ENCODE measurements at regions not wholly inside any gene's neighbourhood (a gene's known extent, or its start where the extent isn't known, plus 50 kb on each side); places are given as distances from the start of the nearest gene placed in this dataset.

DNA sequence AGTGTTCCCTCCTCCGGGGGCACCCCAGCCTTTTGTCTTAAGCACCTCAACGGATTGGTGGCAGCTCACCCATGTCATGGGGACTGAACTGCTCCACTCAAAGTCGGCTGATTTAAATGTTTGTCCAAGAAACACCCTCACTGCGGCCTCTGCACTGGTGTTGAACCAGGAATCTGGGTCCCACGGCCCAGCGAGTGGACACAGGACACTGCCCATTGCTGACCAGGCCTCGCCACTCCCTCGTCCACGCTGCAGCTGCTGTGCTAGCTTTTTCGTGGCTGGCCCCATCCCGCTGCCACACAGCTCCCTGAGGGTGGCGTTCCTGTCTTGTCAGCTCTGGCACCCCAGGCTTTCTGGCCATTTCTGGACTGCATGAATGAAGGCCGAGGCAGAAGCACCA, 646.2 kb downstream of the BRD1 start:
- TF ChIP-seq, protein P1, sequence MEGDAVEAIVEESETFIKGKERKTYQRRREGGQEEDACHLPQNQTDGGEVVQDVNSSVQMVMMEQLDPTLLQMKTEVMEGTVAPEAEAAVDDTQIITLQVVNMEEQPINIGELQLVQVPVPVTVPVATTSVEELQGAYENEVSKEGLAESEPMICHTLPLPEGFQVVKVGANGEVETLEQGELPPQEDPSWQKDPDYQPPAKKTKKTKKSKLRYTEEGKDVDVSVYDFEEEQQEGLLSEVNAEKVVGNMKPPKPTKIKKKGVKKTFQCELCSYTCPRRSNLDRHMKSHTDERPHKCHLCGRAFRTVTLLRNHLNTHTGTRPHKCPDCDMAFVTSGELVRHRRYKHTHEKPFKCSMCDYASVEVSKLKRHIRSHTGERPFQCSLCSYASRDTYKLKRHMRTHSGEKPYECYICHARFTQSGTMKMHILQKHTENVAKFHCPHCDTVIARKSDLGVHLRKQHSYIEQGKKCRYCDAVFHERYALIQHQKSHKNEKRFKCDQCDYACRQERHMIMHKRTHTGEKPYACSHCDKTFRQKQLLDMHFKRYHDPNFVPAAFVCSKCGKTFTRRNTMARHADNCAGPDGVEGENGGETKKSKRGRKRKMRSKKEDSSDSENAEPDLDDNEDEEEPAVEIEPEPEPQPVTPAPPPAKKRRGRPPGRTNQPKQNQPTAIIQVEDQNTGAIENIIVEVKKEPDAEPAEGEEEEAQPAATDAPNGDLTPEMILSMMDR (IDR thresholded peaks at IDR 0.05; ENCODE audit: low read depth, low read length, missing control alignments) = no peak
- DNase-seq (ENCODE audit: low read depth) = no peak
- no peak overlapping the region for H3K4me3 ChIP-seq (ENCODE audit: low read depth, low read length)
- in situ Hi-C loops (cut with HindIII; ENCODE audit: low sequenced_read_pairs) = no loop called here

DNA sequence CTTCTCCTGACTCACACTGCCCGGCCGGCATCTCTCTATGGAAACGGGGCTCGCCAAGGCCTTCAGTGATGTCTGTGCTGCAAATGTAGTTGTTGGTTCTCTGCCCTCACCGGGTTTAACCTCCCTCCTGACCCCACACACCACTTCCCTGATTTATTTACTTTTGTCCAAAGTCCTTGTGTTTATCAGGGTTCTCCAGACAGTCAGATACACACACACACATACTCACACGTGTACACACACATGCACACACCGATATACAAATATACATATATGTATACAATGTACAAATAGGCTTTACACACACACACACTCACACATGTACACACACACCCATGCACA, 647.0 kb downstream of the BRD1 start:
- TF ChIP-seq, protein P1 (IDR thresholded peaks at IDR 0.05; ENCODE audit: low read depth, low read length, missing control alignments) = no peak
- no peak for DNase-seq (ENCODE audit: low read depth)
- in situ Hi-C loops (cut with HindIII; ENCODE audit: low sequenced_read_pairs) = no loop called here
- no peak overlapping the region for H3K4me3 ChIP-seq (ENCODE audit: low read depth, low read length)

DNA sequence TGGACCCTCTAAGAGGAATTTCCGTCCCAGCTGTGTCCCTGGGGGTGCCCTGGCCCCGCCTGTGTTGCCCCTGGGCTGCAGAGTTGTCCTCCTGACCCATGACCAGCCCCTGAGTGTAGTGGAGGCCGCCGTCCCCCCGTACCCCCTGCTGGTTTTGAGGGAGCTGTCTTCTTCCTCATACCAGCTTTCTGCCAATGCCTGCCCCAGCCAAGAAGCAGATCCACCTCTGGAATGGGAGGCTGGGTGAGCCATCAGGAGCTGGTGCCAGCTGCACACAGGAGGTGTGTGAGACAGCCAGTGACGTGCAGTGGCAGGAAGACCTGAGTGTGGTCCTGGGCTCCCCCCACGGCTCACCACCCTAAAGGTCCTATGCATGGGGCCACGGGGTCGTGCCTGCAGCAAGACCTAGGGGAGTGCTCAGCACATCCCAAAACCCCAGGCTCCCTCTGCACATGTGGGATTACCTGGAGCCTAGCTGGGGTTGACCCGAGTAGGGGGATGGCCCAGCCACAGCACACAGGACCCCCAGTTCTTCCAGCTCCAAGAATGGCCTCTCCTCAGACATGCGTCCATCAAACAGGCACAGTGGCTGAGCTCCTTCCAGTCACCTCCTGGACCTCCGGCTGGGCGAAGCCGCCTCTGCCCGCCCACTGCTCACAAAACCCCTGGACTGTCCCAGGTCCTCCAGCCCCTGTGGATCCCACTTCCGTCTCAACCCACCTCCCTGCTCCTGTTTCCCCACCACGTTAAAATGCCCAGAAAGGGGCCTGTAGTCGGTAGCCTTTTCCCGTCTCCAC, 647.6 kb downstream of the BRD1 start:
- H3K4me3 ChIP-seq (ENCODE audit: low read depth, low read length) = no peak overlapping the region
- no peak for DNase-seq (ENCODE audit: low read depth)
- in situ Hi-C loops (cut with HindIII; ENCODE audit: low sequenced_read_pairs) = no loop called here
- TF ChIP-seq, protein P1 (IDR thresholded peaks at IDR 0.05; ENCODE audit: low read depth, low read length, missing control alignments) = no peak

DNA sequence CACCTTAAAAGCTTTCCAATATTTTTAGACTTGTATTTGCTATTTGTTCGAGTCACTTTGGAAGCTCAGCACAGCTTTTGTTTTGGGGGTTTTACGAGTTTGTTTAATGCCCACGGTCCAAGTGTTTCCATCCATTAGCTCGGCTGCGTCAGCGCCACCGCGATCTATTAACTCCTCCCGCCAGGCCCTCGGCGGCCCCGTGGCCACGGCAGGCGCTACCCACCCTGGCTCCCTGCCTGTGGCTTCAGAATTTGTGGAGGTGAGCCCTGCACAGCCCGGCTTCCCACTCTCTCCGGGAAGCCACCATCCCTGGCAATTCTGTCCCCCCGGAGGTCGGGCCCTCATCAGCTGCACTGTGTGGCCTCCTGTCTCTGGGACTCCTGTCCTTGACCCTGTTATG, 648.5 kb downstream of the BRD1 start:
- in situ Hi-C loops (cut with HindIII; ENCODE audit: low sequenced_read_pairs) = no loop called here
- no peak for DNase-seq (ENCODE audit: low read depth)
- H3K4me3 ChIP-seq (ENCODE audit: low read depth, low read length) = no peak overlapping the region
- TF ChIP-seq, protein P1 (IDR thresholded peaks at IDR 0.05; ENCODE audit: low read depth, low read length, missing control alignments) = no peak

DNA sequence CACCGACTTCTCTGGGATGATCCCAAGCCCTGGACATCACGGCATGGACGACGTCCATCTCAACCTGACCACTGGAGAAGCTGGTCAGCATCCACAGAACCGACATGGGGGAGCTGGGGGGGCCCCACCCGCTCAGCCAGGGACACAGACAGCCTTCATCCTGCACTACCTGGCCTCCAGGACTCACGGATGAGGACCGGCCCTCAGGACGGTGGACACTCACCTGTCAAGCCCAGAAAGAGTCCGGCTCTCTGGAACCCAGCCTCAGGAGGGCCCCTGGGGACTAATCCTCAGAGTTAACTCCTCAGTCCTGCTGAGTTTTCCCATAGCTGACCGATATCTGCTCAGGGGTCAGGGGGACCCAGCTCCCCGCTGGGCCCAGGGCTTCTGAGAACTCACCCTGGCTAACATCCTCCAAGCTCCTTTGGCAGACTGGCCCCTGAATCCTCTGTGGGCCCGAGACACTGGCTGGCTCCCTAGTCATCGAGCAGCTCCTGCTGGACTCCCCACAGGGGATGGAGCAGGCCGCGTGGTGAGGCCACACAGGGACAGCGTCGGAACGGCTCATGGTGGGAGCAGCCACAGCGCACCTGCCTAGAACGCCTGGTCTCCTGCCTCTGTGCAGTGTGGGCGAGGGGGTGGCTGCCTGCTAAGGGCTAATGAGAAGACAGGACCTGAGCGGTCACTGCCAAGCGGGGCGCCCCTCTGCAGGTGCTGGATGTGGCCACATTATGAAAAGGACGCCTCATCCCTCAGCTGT, 649.2 kb downstream of the BRD1 start:
- TF ChIP-seq, protein P1 (IDR thresholded peaks at IDR 0.05; ENCODE audit: low read depth, low read length, missing control alignments) = no peak
- no peak overlapping the region for H3K4me3 ChIP-seq (ENCODE audit: low read depth, low read length)
- DNase-seq (ENCODE audit: low read depth) = no peak
- in situ Hi-C loops (cut with HindIII; ENCODE audit: low sequenced_read_pairs) = no loop called here

DNA sequence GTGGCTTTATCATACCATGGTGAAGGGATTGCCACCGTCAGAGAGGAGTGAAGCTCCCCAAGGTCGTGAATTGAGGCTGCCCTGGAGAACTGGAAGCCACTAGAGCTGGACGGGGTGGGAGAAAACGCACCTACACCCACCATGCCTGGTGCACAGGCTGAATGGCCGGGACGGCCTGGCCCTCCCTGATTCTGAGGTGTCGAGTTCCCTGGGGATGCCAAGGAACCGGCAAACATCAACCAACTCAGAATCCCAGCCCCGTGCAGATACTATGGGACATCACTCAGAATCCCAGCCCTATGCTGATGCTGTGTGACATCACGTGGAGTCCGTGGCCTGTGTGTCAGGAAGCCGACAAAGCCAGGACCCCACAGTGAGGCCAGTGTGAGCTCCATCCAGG, 650.0 kb downstream of the BRD1 start:
- in situ Hi-C loops (cut with HindIII; ENCODE audit: low sequenced_read_pairs) = no loop called here
- no peak for DNase-seq (ENCODE audit: low read depth)
- TF ChIP-seq, protein P1 (IDR thresholded peaks at IDR 0.05; ENCODE audit: low read depth, low read length, missing control alignments) = no peak
- H3K4me3 ChIP-seq (ENCODE audit: low read depth, low read length) = no peak overlapping the region
